Smooth muscle cell (in vitro differentiated cells): ENCODE measurements at regions not wholly inside any gene's neighbourhood (a gene's known extent, or its start where the extent isn't known, plus 50 kb on each side); places are given as distances from the start of the nearest gene placed in this dataset.

Source experiments
- DNase-seq: peaks from one replicate; lab custom pipeline; 2025; ENCODE audit not compliant: unreplicated experiment; lab: John Stamatoyannopoulos, UW
- H2AFZ ChIP-seq: fragments of 200-600 bp; sonication (generic); 2 replicates; pipeline ENCODE4 v1.6.0; 2016; ENCODE audit warnings: antibody characterized with exemption, low read depth, mild to moderate bottlenecking
- H3F3A ChIP-seq: fragments of 200-600 bp; sonication (generic); 2 replicates; pipeline ENCODE4 v1.6.0; 2017; ENCODE audit warnings: antibody characterized with exemption, low read depth
- H3K27ac ChIP-seq: fragments of 200-600 bp; sonication (generic); 2 replicates; pipeline ENCODE4 v1.5.1; 2016; ENCODE audit warnings: low read depth, mild to moderate bottlenecking
- H3K27me3 ChIP-seq: fragments of 200-600 bp; sonication (generic); 2 replicates; pipeline ENCODE4 v1.6.1; 2016; ENCODE audit warnings: low read depth, mild to moderate bottlenecking
- H3K36me3 ChIP-seq: fragments of 200-600 bp; sonication (generic); 2 replicates; pipeline ENCODE4 v1.5.1; 2016; ENCODE audit warnings: low read depth
- H3K4me1 ChIP-seq: fragments of 200-600 bp; sonication (generic); 2 replicates; pipeline ENCODE4 v1.5.1; 2016; ENCODE audit warnings: low read depth
- H3K4me2 ChIP-seq: fragments of 200-600 bp; sonication (generic); 2 replicates; pipeline ENCODE4 v1.6.0; 2016; ENCODE audit warnings: mild to moderate bottlenecking
- H3K4me3 ChIP-seq: fragments of 200-600 bp; sonication (generic); 2 replicates; pipeline ENCODE4 v1.5.1; 2016; ENCODE audit warnings: mild to moderate bottlenecking
- H3K79me2 ChIP-seq: fragments of 200-600 bp; sonication (generic); 2 replicates; pipeline ENCODE4 v1.6.0; 2016; ENCODE audit warnings: low read depth, mild to moderate bottlenecking
- H3K9ac ChIP-seq: fragments of 200-600 bp; sonication (generic); 2 replicates; pipeline ENCODE4 v1.6.0; 2016; ENCODE audit warnings: low read depth
- H3K9me3 ChIP-seq: fragments of 200-600 bp; sonication (generic); replicated peaks from 2 replicates; pipeline ENCODE4 v1.5.1; 2016; ENCODE audit warnings: low read depth
- H4K20me1 ChIP-seq: fragments of 200-600 bp; sonication (generic); 2 replicates; pipeline ENCODE4 v1.6.0; 2016; ENCODE audit warnings: low read depth
- CTCF ChIP-seq: fragments of 200-600 bp; sonication (generic); IDR thresholded peaks from 2 replicates; pipeline ENCODE4 v1.5.1; 2017; ENCODE audit warnings: borderline replicate concordance, mild to moderate bottlenecking, antibody characterized with exemption; ENCODE audit not compliant: insufficient read depth, poor library complexity, severe bottlenecking
- WGBS: methylation state at CpG from one replicate; pipeline ENCODE4 v1.1.7; 2016; ENCODE audit warnings: low lambda C conversion rate; 5-methylcytosine and 5-hydroxymethylcytosine counted together

GRCh38 chr5:106545325-106545724, 1125.4 kb downstream of the EFNA5 start:
- TF ChIP-seq CTCF, result no peak
- H3K9me3 ChIP-seq, result peaks cover 20% of the 10 kb centered on the region
- H4K20me1 ChIP-seq, result no peaks in the 10 kb centered on the region
- H3F3A ChIP-seq, result no peaks in the 10 kb centered on the region
- H2AFZ ChIP-seq, result no peak overlapping the region
- no peak overlapping the region for H3K4me3 ChIP-seq
- WGBS, result 83% methylated on average over 2 of the region's 2 CpGs
- H3K27me3 ChIP-seq, result no peaks in the 10 kb centered on the region
- H3K9ac ChIP-seq, result no peak overlapping the region
- no peak overlapping the region for H3K4me2 ChIP-seq
- H3K36me3 ChIP-seq, result no peaks in the 10 kb centered on the region
- no peak for DNase-seq
- H3K27ac ChIP-seq, result no peak overlapping the region
- no peaks in the 10 kb centered on the region for H3K79me2 ChIP-seq
- no peaks in the 10 kb centered on the region for H3K4me1 ChIP-seq

- H3K4me3 ChIP-seq, result no peak overlapping the region
- no peak overlapping the region for H3K4me2 ChIP-seq
- H3K27me3 ChIP-seq, result no peaks in the 10 kb centered on the region
- no peak overlapping the region for H3K9ac ChIP-seq
- no peak overlapping the region for H3K27ac ChIP-seq
- no peaks in the 10 kb centered on the region for H3F3A ChIP-seq
- no peak for DNase-seq
- H3K36me3 ChIP-seq, result no peaks in the 10 kb centered on the region
- H3K9me3 ChIP-seq, result peaks cover 20% of the 10 kb centered on the region
- no peaks in the 10 kb centered on the region for H3K79me2 ChIP-seq
- no peaks in the 10 kb centered on the region for H4K20me1 ChIP-seq
- TF ChIP-seq CTCF, result no peak
- H3K4me1 ChIP-seq, result no peaks in the 10 kb centered on the region
- WGBS, result 85% methylated on average over 1 of the region's 1 CpG
- H2AFZ ChIP-seq, result no peak overlapping the region
Observed at GRCh38 chr5:106543330-106543729, 1127.4 kb downstream of the EFNA5 start.

GRCh38 chr5:106530150-106530549, 1140.6 kb downstream of the EFNA5 start:
- no peak for DNase-seq
- no peaks in the 10 kb centered on the region for H3F3A ChIP-seq
- no peaks in the 10 kb centered on the region for H3K9me3 ChIP-seq
- H3K4me1 ChIP-seq, result no peaks in the 10 kb centered on the region
- no peaks in the 10 kb centered on the region for H4K20me1 ChIP-seq
- no peaks in the 10 kb centered on the region for H3K27me3 ChIP-seq
- H3K79me2 ChIP-seq, result no peaks in the 10 kb centered on the region
- H3K4me2 ChIP-seq, result no peak overlapping the region
- no peak overlapping the region for H3K27ac ChIP-seq
- H3K9ac ChIP-seq, result no peak overlapping the region
- H3K4me3 ChIP-seq, result no peak overlapping the region
- H2AFZ ChIP-seq, result no peak overlapping the region
- TF ChIP-seq CTCF, result no peak
- H3K36me3 ChIP-seq, result no peaks in the 10 kb centered on the region

GRCh38 chr5:106525438-106525837, 1145.3 kb downstream of the EFNA5 start:
- no peaks in the 10 kb centered on the region for H3K36me3 ChIP-seq
- H3K4me3 ChIP-seq, result no peak overlapping the region
- no peak for TF ChIP-seq CTCF
- H3F3A ChIP-seq, result no peaks in the 10 kb centered on the region
- WGBS, result 94% methylated on average over 3 of the region's 3 CpGs
- no peaks in the 10 kb centered on the region for H3K27me3 ChIP-seq
- H3K9ac ChIP-seq, result no peak overlapping the region
- DNase-seq, result no peak
- H4K20me1 ChIP-seq, result no peaks in the 10 kb centered on the region
- H3K79me2 ChIP-seq, result no peaks in the 10 kb centered on the region
- no peak overlapping the region for H2AFZ ChIP-seq
- no peak overlapping the region for H3K4me2 ChIP-seq
- no peaks in the 10 kb centered on the region for H3K9me3 ChIP-seq
- no peak overlapping the region for H3K27ac ChIP-seq
- H3K4me1 ChIP-seq, result no peaks in the 10 kb centered on the region
